GM12874 (cell line): ENCODE measurements at regions not wholly inside any gene's neighbourhood (a gene's known extent, or its start where the extent isn't known, plus 50 kb on each side); places are given as distances from the start of the nearest gene placed in this dataset.

Experiments
- TF ChIP-seq, protein P1 (sequence below): IDR thresholded peaks from 2 replicates; pipeline ENCODE4 v1.5.1; 2011; ENCODE audit warnings: low read depth, mild to moderate bottlenecking, control low read depth, low read length, moderate library complexity; ENCODE audit not compliant: insufficient read depth

DNA sequence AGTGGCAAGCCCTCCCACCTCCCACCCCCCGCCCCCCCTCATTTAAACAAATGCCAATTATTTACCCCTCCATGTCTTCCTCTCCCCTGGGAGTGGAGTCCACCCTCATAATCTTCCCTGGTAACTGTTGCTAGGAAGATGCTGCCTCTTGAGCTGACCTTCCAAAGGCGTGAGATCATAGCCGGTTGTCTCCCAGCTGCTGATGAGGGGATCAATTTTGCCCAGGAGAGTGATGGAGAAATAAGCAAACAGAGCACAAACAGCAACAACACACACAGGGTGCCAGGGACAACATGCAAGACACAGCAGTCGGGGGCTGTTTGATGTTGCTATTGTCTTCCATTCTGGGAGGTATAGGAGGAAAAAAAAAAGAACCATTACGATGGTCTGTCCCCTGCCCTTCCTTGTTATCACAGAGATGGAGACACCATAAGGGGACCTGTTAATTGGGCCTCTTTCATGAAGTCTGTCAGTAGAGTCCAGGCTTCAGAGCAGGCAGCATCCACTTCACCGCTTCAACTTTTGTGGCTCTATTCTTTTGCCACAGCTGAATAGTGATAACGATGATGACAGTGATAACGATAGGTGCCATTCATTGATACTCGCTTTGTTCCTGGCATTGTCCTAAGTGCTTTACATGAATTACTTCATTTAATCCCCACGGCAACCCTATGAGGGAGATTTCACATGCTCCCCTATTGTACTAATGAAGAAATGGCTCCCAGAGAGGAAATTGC is 76.9 kb upstream of the RGMA start:
- TF ChIP-seq, protein P1, sequence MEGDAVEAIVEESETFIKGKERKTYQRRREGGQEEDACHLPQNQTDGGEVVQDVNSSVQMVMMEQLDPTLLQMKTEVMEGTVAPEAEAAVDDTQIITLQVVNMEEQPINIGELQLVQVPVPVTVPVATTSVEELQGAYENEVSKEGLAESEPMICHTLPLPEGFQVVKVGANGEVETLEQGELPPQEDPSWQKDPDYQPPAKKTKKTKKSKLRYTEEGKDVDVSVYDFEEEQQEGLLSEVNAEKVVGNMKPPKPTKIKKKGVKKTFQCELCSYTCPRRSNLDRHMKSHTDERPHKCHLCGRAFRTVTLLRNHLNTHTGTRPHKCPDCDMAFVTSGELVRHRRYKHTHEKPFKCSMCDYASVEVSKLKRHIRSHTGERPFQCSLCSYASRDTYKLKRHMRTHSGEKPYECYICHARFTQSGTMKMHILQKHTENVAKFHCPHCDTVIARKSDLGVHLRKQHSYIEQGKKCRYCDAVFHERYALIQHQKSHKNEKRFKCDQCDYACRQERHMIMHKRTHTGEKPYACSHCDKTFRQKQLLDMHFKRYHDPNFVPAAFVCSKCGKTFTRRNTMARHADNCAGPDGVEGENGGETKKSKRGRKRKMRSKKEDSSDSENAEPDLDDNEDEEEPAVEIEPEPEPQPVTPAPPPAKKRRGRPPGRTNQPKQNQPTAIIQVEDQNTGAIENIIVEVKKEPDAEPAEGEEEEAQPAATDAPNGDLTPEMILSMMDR, result no peak

DNA sequence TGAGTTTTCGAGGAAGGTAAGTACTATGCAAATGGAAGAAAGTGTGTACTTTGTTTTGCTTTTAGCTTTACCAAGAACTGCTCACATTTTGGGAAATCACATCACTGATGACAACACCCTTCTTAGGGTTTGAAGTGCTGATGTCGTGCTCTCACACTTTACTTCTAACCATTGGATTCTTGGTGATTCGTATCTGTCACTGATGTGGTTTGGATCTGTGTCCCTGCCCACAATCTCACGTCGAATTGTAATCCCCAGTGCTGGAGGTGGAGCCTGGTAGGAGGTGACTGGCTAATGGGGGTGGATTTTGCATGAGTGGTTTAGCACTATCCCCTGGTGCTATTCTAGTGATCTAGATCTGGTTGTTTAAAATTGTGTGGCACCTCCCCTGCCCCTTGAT is 75.4 kb upstream of the RGMA start:
- TF ChIP-seq, protein P1, result no peak

DNA sequence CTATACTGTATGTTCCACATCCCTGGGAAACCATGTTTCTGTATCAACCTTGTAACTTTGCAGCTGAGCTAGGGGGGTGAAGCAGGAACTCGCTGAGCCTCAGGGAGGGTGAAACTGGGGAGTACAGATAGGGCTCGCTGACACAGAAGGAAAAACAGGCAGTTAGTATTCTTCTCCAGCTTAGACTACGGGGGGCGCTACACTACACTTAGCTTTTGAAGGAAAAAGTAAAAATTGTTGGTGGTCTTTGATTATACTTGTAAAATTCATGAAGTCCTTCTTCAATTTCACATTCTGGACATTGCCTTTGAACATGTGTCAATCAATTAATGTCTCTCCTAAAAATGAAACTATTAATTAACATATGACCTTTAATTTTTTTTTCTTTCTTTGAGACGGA is 73.5 kb upstream of the RGMA start:
- TF ChIP-seq, protein P1, result no peak

DNA sequence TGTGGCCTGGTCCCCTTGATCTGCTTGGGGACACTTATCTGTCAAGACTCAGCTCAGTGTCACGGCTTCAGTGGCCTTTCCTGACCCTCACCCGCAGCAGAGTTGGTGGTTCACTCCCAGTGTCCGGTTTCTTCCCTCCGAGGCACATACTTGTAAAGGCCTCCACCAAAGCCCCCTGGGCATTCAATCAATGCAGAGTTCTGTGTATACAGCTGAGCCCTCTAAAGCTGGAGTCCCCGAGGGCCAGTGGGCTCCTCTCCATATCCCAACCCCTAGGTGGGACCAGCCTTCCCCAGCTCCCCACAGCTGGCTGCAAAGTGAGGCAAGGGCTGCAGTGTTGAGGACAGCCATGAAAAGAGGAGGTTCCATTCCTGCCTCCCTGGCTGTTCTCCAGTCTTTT is 70.9 kb upstream of the RGMA start:
- TF ChIP-seq, protein P1, result no peak

DNA sequence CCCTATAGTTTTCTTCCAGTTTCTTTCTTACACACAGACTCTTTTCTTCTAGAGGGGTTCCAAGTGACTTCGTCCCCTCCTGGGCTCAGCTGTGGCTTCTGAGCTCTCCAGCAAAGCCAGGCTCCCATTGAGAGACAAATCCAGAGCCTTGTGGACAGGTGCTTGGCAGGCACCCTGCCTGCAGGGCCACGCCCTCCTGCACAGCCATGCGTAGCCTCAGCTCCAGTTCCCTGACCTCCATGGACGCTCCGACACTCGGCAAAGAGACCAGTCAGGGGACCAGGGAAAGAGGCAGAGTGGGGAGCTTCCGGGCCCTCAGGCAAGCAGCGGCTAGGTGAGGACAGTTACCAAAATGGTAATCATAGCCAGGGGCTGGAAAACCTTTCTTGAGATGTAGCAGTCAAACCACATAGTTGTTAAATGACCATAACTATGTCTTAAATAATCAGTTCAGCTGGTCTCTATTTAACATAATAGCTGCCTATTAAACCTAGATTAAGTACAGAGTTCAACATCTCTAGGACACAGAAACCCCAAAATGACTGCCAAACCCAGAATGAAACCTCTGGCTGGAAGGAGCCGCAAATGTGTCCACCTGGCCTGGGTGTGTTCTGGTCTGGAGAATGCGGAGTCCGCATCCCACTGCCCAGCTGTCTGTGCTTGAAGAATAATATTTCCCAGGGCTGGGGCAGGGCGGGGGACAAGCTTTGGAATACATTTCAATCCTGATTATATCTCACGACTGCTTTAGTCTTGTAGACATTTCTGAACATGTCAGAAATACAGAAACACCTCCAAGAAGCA is 69.3 kb upstream of the RGMA start:
- TF ChIP-seq, protein P1, result no peak

DNA sequence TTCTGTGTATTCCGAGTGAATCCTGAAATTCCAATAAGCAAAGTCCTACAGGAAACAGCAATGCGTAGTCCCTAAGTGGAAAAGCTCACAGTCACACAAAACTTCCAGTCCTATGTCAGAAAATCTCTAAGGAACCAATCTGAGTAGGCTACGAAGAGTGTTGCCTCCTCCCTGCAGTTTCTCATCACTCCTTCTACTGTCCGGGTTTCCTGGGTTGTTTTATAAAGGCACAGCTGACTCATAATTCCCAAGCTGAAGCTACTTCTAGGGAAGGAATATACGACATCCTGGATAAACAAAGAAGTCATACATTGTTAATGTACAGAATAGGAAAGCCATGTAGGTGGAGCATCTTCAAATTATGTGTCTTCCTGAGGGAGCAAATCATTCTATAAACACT is 65.7 kb upstream of the RGMA start:
- TF ChIP-seq, protein P1, result no peak

DNA sequence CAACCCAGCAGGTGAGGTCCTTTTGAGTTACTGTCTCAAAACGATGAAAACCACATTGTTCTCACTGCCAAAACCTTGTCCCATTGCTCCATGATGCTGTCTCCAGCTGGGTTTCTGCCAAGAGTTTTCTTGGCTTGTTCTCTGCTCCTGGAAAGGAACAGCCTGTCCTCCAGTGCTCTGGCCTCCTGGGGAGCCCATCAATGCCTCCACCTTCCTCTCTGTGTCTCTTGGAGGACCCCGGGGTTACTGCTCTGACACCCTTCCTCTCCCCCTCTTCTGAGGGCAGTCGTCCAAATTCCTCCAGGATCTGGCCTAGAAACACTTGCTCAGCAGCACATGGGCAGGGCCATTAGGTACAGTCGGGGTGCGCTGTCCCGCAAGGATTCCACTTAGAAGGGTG is 63.9 kb upstream of the RGMA start:
- TF ChIP-seq, protein P1, result no peak
